ENCODE measurements at regions not wholly inside any gene's neighbourhood (a gene's known extent, or its start where the extent isn't known, plus 50 kb on each side); places are given as distances from the start of the nearest gene placed in this dataset.

GRCh38 chr7:50204581-50204980, 99.9 kb upstream of the IKZF1 start:
- DNase-seq: no peak
- no peak overlapping the region for H3K27ac ChIP-seq
- in situ Hi-C loops (cut with MboI; ENCODE audit: low sequenced_read_pairs in 4 of 4): loop anchor here (10.0 to 25.0 kb wide), 6 partner anchors 208 to 960 kb away; no protein-coding TSS in a partner anchor
- no peaks in the 10 kb centered on the region for H3K36me3 ChIP-seq
- H3K4me1 ChIP-seq: no peaks in the 10 kb centered on the region
- H3K4me3 ChIP-seq: no peak overlapping the region
- ATAC-seq: no peak
- no peaks in the 10 kb centered on the region for H3K9me3 ChIP-seq
- intact Hi-C loops (cut with DNase I; ENCODE audit: low total_unique reads): loop anchor here (10.0 kb wide), 1 partner anchor 210 kb away; no protein-coding TSS in a partner anchor
- no peaks in the 10 kb centered on the region for H3K27me3 ChIP-seq
- TF ChIP-seq POLR2A (IDR thresholded peaks at IDR 0.05): no peak
- TF ChIP-seq CTCF (IDR thresholded peaks at IDR 0.05 in 4 of 5, conservative IDR thresholded peaks at IDR 0.05 in 1 of 5): no peak

DNA sequence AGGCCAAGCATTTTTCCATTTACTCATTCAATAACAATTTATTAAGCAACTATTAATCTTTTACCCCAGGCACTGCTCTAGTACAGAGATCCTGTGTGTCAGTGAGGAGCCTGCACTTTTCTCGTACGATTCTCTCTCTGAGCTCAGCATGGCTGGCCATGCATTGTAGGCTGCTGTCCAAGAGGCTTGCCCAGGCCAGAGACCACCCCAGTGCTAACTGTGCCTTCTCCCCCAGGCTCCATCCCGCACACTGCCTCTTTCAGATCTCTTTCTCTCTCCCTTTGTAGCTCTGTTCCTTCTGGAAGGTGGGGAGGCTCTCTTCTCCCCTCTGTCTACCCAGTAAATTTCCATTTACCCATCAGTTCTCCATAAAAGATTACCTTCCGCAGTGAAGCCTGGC, 101.0 kb upstream of the IKZF1 start:
- Histone ChIP-seq H3K9me3 (no peaks in the 10 kb centered on the region), H3K27ac (no peak overlapping the region), H3K4me1 (no peaks in the 10 kb centered on the region), H3K27me3 (no peaks in the 10 kb centered on the region), H3K4me3 (no peak overlapping the region), H3K36me3 (no peaks in the 10 kb centered on the region)
- in situ Hi-C loops (cut with MboI; ENCODE audit: low sequenced_read_pairs in 4 of 4): loop anchor here (10.0 to 25.0 kb wide), 6 partner anchors 209 to 961 kb away; no protein-coding TSS in a partner anchor
- intact Hi-C loops (cut with DNase I; ENCODE audit: low total_unique reads): loop anchor here (10.0 kb wide), 1 partner anchor 211 kb away; no protein-coding TSS in a partner anchor
- DNase-seq: no peak
- no peak for ATAC-seq
- TF ChIP-seq POLR2A (IDR thresholded peaks at IDR 0.05): no peak
- no peak for TF ChIP-seq CTCF (IDR thresholded peaks at IDR 0.05 in 4 of 5, conservative IDR thresholded peaks at IDR 0.05 in 1 of 5)

DNA sequence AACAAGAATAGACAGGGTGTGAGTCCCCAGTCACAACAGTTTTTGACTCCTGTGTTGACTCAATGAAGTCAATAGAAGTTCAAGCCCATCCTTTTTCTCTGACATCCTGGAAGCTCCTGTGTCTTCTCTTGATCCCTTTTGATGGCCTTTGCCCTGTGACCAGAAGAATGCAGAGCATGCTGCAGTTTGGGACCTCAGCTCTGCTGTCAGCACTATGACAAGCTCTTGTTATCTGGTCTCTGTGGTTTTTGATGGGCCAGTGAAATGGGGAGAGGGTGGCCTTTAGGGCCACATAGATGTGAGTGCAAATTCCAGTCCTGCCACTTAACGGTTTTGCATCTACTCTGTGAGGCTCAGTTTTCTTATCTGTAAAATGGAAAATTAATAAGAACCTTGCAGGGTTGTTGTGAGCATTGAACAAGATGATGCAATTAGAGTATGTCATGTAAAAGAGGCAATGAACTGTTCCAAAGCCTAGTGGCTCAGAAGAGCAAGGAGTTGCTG, 102.4 kb upstream of the IKZF1 start:
- no peaks in the 10 kb centered on the region for H3K9me3 ChIP-seq
- intact Hi-C loops (cut with DNase I; ENCODE audit: low total_unique reads) (loop anchor here (10.0 kb wide), 1 partner anchor 213 kb away; no protein-coding TSS in a partner anchor), in situ Hi-C loops (cut with MboI; ENCODE audit: low sequenced_read_pairs in 4 of 4) (loop anchor here (10.0 to 25.0 kb wide), 6 partner anchors 210 to 963 kb away; no protein-coding TSS in a partner anchor)
- DNase-seq: no peak
- no peak for ATAC-seq
- no peaks in the 10 kb centered on the region for H3K36me3 ChIP-seq
- H3K4me1 ChIP-seq: no peaks in the 10 kb centered on the region
- no peaks in the 10 kb centered on the region for H3K27me3 ChIP-seq
- no peak overlapping the region for H3K27ac ChIP-seq
- no peak overlapping the region for H3K4me3 ChIP-seq
- no peak for TF ChIP-seq POLR2A (IDR thresholded peaks at IDR 0.05)
- TF ChIP-seq CTCF (IDR thresholded peaks at IDR 0.05 in 4 of 5, conservative IDR thresholded peaks at IDR 0.05 in 1 of 5): no peak

DNA sequence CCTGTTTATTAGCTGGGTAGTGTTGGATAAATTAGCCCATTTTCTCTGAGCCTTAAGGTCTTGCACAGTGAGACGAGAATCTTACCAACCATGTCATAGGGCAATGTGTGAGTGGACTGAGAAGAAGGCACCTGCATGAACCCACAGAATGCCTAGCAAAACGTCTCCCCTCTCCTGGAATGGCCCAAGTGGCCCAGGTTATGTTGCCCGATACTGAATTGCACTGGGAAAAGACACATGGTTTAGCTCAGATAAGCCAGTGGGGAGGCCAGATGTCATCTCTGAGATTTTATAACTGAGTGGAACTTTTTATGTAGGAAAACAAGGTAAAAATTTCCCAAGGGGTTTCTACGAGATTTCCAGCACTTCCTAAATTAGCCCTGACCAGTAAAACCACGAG, 104.7 kb upstream of the IKZF1 start:
- no peak overlapping the region for H3K4me3 ChIP-seq
- TF ChIP-seq CTCF (IDR thresholded peaks at IDR 0.05 in 4 of 5, conservative IDR thresholded peaks at IDR 0.05 in 1 of 5): no peak
- TF ChIP-seq POLR2A (IDR thresholded peaks at IDR 0.05): no peak
- no peaks in the 10 kb centered on the region for H3K9me3 ChIP-seq
- intact Hi-C loops (cut with DNase I; ENCODE audit: low total_unique reads) (loop anchor here (10.0 kb wide), 1 partner anchor 215 kb away; no protein-coding TSS in a partner anchor), in situ Hi-C loops (cut with MboI; ENCODE audit: low sequenced_read_pairs in 4 of 4) (loop anchor here (10.0 to 25.0 kb wide), 6 partner anchors 212 to 965 kb away; no protein-coding TSS in a partner anchor)
- no peak for DNase-seq
- no peaks in the 10 kb centered on the region for H3K36me3 ChIP-seq
- no peaks in the 10 kb centered on the region for H3K4me1 ChIP-seq
- no peaks in the 10 kb centered on the region for H3K27me3 ChIP-seq
- no peak for ATAC-seq
- no peak overlapping the region for H3K27ac ChIP-seq
